Left colon (tissue), 2 donors: ENCODE measurements at regions not wholly inside any gene's neighbourhood (a gene's known extent, or its start where the extent isn't known, plus 50 kb on each side); places are given as distances from the start of the nearest gene placed in this dataset.
"Not testable (repeated sequence)": the region's sequence is repeated elsewhere in the genome, so short reads cannot be mapped to it uniquely, and the experiment has no call there.

Experiments used
- ATAC-seq: fragments of 200-7000 bp; cut with Tn5 transposase; one replicate; pipeline ENCODE4 v1.9.1; 2020; ENCODE audit warnings: mild to moderate bottlenecking, moderate library complexity
- DNase-seq, 2 donors: peaks; one replicate each; pipeline ENCODE4 v3.0.0-alpha.2; 2020
- intact Hi-C, 2 donors: fragments of 100-400 bp; cut with DNase I in 1 of 2; cut with micrococcal nuclease in 1 of 2; formaldehyde crosslinking; loops; one replicate each; pipeline versions ENCODE4 v1.11.2 to v1.14.0; 2022; cut with DNase I, micrococcal nuclease
- donor health status: DM: no; HTN: no; CAD: no.
- donor health status: DM: yes; HTN: yes; CAD: no.

- intact Hi-C loops: no loop called here
- ATAC-seq (no peak), DNase-seq (no peak)
Measured at GRCh38 chr1:147072482-147073432, 99.5 kb downstream of the PRKAB2 start.

- intact Hi-C loops: no loop called here
- no peak for DNase-seq
- ATAC-seq: no peak
Measured at GRCh38 chr1:147071142-147071541, 101.1 kb downstream of the PRKAB2 start.

DNA sequence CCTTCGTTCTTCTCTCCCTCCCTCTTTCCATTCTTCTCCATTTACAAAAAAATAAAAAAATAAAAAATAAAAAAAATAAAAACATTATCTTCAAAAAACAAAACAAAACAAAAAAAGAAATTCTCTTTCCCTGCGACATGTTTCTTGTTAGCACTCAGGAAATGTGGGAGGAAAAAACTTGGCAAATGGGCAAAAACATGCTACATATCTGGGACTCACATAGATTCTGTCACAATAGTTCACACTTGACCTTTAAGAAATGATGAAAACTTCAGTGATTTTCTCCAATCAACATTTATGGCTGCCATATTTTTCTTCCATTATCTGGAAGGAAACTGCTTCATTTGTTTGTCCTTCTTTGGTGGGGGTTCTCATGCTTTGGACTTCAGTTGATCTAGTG is 109.3 kb downstream of the PRKAB2 start:
- DNase-seq: no peak
- no peak for ATAC-seq
- intact Hi-C loops: no loop called here

GRCh38 chr1:147061880-147062279 is 110.4 kb downstream of the PRKAB2 start:
- DNase-seq, intact Hi-C loops, ATAC-seq: not testable (repeated sequence)

DNA sequence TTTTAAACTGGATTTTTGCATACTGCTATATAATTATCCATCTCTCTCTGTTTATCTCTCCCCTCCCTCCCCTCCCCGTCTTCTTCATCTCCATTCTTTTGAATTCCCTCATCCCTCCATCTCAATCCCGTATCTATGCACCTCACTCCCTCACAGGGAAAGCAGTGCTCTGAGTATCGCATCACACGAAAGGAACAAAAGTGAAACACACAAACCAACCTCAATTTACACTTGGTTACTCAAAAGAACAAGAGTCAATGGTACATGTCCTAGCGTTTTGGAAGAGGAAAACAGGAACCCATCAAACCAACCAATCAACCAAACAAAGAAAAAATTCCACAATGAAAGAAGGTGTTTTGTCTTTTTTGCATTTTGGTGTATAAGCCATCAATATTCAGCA is 115.1 kb downstream of the NBPF12 start:
- intact Hi-C loops: no loop called here
- ATAC-seq (no peak), DNase-seq (no peak)

DNA sequence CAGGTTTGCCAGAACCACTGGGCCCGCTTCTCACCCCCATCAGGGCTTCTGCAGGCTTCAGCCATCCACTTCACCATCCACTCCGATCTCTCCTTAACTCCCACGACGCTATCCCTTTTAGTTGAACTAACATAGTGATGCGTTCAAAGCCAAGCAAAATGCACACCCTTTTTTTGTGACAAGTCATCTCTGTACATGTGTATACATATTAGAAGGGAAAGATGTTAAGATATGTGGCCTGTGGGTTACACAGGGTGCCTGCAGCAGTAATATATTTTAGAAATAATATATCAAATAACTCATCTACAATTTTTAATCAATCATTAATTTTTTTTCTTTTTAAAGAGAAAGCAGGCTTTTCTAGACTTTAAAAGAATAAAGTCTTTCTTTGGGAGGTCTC is 114.6 kb downstream of the NBPF12 start:
- intact Hi-C loops: no loop called here
- DNase-seq (no peak), ATAC-seq (no peak)

DNA sequence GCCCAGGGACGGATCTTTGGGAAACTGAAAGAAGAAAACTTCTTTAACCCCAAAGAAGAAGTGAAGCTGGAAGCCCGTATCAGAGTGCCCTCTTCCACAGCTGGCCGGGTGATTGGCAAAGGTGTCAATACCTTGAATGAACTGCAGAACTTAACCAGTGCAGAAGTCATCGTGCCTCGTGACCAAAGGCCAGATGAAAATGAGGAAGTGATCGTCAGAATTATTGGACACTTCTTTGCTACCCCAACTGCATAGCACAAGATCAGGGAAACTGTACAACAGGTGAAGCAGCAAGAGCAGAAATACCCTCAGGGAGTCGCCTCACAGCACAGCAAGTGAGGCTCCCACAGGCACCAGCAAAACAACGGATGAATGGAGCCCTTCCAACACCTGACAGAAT is 114.0 kb downstream of the NBPF12 start:
- intact Hi-C loops: no loop called here
- ATAC-seq: no peak
- DNase-seq: no peak

DNA sequence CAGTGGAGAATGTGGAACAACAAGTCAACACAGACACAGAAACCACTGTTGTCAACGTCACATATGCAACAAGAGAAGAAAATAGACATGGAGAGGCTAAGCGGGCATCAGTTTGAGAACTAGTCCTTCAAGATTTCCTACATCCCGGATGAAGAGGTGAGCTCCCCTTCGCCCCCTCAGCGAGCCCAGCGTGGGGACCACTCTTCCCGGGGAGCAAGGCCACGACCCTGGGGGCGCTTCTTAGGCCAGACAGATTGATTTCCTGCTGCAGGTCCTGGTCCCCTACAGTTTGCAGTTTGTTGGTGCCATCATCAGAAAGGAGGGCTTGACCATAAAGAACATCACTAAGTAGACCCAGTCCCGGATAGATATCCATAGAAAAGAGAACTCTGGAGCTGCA is 113.0 kb downstream of the NBPF12 start:
- DNase-seq (no peak), ATAC-seq (no peak)
- intact Hi-C loops: no loop called here

- intact Hi-C loops: no loop called here
- no peak for ATAC-seq
- no peak for DNase-seq
Measured at GRCh38 chr1:147050654-147051053, 112.5 kb downstream of the NBPF12 start.

GRCh38 chr1:147046863-147047394 is 108.8 kb downstream of the NBPF12 start:
- ATAC-seq, intact Hi-C loops, DNase-seq: not testable (repeated sequence)

- DNase-seq: no peak
- intact Hi-C loops: no loop called here
- ATAC-seq: no peak
Measured at GRCh38 chr1:147046189-147046862, 108.2 kb downstream of the NBPF12 start.
